ENCODE measurements at regions not wholly inside any gene's neighbourhood (a gene's known extent, or its start where the extent isn't known, plus 50 kb on each side); places are given as distances from the start of the nearest gene placed in this dataset.

- TF ChIP-seq POLR2AphosphoS5 (IDR thresholded peaks at IDR 0.05; ENCODE audit: low read depth, low read length) (no peak), REST (IDR thresholded peaks at IDR 0.05; ENCODE audit: insufficient read depth in 1 of 2, low read depth in 2 of 2, low read length in 2 of 2) (no peak), SIN3A (IDR thresholded peaks at IDR 0.05; ENCODE audit: borderline replicate concordance, insufficient read depth, low read length) (no peak), TAF1 (IDR thresholded peaks at IDR 0.05; ENCODE audit: borderline replicate concordance, insufficient read depth, low read length) (no peak), FOXP2 (optimal IDR thresholded peaks at IDR 0.05; ENCODE audit: borderline replicate concordance, extremely low read depth, extremely low read length, insufficient read depth) (no peak)
Observed at GRCh38 chr3:69539134-69539533, 153.2 kb upstream of the FRMD4B start.

Data from PFSK-1 (cell line).